ENCODE measurements at regions not wholly inside any gene's neighbourhood (a gene's known extent, or its start where the extent isn't known, plus 50 kb on each side); places are given as distances from the start of the nearest gene placed in this dataset.

DNA sequence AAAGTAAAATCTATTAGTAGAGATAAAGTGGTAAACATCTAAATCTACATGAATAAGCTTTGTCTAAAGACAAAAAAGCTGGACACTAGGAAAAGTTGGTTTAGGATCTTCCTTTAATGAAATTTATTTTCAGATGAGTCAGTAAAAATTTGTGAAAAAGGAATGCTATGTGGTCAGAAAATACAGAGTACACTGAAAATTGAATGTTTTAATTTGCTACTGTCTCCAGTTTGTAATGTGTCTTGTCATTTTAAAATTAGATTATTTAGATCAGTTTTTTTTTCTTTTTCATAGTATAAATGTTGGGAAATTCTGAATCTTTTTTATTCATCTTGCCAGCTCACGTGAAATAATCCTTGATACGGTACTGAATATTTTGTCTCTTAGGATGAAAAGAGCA is 56.9 kb downstream of the SLITRK6 start:
- intact Hi-C loops (cut with DNase I) = no loop called here
- Histone ChIP-seq H3K36me3 (no peaks in the 10 kb centered on the region), H3K4me1 (ENCODE audit: insufficient read depth) (no peaks in the 10 kb centered on the region), H3K9me3 (no peaks in the 10 kb centered on the region), H3K4me3 (no peak overlapping the region), H3K27me3 (no peaks in the 10 kb centered on the region), H3K27ac (no peak overlapping the region)
- TF ChIP-seq, protein P1, sequence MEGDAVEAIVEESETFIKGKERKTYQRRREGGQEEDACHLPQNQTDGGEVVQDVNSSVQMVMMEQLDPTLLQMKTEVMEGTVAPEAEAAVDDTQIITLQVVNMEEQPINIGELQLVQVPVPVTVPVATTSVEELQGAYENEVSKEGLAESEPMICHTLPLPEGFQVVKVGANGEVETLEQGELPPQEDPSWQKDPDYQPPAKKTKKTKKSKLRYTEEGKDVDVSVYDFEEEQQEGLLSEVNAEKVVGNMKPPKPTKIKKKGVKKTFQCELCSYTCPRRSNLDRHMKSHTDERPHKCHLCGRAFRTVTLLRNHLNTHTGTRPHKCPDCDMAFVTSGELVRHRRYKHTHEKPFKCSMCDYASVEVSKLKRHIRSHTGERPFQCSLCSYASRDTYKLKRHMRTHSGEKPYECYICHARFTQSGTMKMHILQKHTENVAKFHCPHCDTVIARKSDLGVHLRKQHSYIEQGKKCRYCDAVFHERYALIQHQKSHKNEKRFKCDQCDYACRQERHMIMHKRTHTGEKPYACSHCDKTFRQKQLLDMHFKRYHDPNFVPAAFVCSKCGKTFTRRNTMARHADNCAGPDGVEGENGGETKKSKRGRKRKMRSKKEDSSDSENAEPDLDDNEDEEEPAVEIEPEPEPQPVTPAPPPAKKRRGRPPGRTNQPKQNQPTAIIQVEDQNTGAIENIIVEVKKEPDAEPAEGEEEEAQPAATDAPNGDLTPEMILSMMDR (IDR thresholded peaks at IDR 0.05) = no peak
- TF ChIP-seq POLR2A (IDR thresholded peaks at IDR 0.05) (no peak), EP300 (IDR thresholded peaks at IDR 0.05) (no peak)
- WGBS, 3 donors = 0 to 71% (median 28%) methylated on average over 2 of the region's 2 CpGs
- DNase-seq = no peak

DNA sequence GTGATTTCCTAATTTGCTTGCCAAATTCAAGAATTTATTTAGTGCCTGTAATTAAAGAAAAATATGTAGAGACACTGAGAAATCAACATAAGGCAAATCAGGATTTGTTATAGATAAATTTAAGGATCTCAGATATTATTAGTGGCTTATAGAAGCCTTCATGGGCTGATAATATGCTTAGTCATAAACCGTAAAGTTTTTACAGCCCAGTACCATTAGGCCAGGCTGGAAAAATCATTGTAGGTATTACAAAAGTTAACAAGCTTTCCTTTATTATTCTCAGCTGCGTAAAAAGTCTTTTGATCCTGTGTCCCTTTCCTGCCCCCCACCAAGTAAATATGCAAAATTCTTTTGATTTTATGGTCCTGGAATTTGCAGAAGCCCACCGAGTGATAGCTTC is 58.2 kb downstream of the SLITRK6 start:
- DNase-seq = no peak

DNA sequence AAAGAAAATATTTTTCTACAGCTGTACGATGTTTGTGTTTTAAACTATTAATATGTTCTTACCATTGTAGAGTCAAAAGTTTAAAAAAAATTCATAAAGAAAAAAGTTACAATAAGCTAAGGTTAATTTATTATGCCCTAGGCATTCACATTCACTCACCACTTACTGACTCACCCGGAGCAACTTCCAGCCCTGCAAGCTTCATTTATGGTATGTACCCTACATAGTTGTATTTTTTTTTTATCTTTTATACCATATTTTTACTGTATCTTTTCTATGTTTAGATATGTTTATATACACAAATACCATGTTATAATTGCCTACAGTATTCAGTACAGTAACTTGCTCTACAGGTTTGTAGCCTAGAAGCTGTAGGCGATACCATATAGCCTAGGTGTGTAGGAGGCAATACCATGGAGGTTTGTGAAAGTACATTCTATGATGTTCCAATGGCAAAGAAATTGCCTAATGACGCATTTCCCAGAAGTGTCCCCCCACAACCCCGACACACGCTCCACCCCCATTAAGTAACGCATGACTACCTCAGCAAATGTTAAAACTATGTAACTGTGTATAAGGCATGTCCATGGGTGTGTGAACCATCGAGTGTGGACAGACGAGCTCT is 60.4 kb downstream of the SLITRK6 start:
- no peaks in the 10 kb centered on the region for H3K4me1 ChIP-seq (ENCODE audit: insufficient read depth)
- WGBS, 3 donors = 69 to 74% (median 73%) methylated on average over 9 of the region's 9 CpGs
- DNase-seq = no peak
- no peaks in the 10 kb centered on the region for H3K27me3 ChIP-seq
- no peak for TF ChIP-seq EP300 (IDR thresholded peaks at IDR 0.05)
- TF ChIP-seq, protein P1 (IDR thresholded peaks at IDR 0.05) = no peak
- no peak for TF ChIP-seq POLR2A (IDR thresholded peaks at IDR 0.05)
- no peak overlapping the region for H3K27ac ChIP-seq
- H3K9me3 ChIP-seq = no peaks in the 10 kb centered on the region
- no peak overlapping the region for H3K4me3 ChIP-seq
- intact Hi-C loops (cut with DNase I) = no loop called here
- H3K36me3 ChIP-seq = no peaks in the 10 kb centered on the region

More for the DNA sequence above, 58.2 kb downstream of the SLITRK6 start:
- Histone ChIP-seq H3K27me3 (no peaks in the 10 kb centered on the region), H3K4me3 (no peak overlapping the region), H3K36me3 (no peaks in the 10 kb centered on the region), H3K4me1 (ENCODE audit: insufficient read depth) (no peaks in the 10 kb centered on the region), H3K27ac (no peak overlapping the region), H3K9me3 (no peaks in the 10 kb centered on the region)
- TF ChIP-seq EP300 (IDR thresholded peaks at IDR 0.05) (no peak), POLR2A (IDR thresholded peaks at IDR 0.05) (no peak)
- TF ChIP-seq, protein P1 (IDR thresholded peaks at IDR 0.05) = no peak
- WGBS, 3 donors = 80 to 84% (median 84%) methylated on average over 3 of the region's 3 CpGs
- intact Hi-C loops (cut with DNase I) = no loop called here

DNA sequence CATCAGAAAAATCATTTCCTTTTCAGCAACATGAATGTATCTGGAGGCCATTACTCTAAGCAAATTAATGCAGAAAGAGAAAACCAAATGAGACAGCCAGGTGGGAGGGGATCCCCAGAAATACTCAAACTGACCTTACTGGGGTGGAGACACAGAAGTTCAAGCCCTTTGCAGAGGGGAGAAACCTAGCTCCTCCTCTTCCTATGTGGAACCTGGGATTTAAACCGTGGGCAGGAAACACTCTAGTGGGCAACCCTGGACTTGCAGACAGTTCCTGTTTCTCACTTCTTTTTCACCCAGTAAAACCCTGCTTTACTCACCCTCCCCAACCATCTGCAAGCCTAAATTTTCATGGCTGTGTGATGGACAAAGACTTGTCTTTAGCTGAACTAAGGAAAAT is 61.3 kb downstream of the SLITRK6 start:
- Histone ChIP-seq H3K36me3 (no peaks in the 10 kb centered on the region), H3K27me3 (no peaks in the 10 kb centered on the region), H3K4me3 (no peak overlapping the region), H3K27ac (no peak overlapping the region), H3K9me3 (no peaks in the 10 kb centered on the region), H3K4me1 (ENCODE audit: insufficient read depth) (no peaks in the 10 kb centered on the region)
- no peak for DNase-seq
- 77 to 92% (median 89%) methylated on average over 1 of the region's 1 CpG for WGBS, 3 donors
- TF ChIP-seq EP300 (IDR thresholded peaks at IDR 0.05) (no peak), POLR2A (IDR thresholded peaks at IDR 0.05) (no peak)
- TF ChIP-seq, protein P1 (IDR thresholded peaks at IDR 0.05) = no peak
- intact Hi-C loops (cut with DNase I) = no loop called here
